ENCODE measurements at regions not wholly inside any gene's neighbourhood (a gene's known extent, or its start where the extent isn't known, plus 50 kb on each side); places are given as distances from the start of the nearest gene placed in this dataset.

DNA sequence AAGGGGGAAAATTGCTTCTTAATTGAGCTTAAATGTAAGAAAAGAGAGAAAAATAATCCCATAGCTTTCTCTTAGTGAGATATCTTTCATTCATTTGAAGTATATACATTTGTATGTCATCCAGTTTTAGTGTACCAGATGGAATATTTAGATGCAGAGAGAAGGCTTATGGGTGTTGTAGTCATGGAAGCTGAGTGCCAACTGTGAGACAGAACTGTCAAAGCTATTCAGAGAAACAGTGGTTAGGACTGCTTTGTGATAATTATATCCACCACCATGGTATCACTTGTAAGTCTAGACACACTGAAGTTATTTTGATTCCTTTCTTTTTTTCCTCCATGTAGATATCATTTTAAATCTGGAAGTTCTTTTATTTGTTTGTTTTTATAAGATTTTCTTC is 524.3 kb upstream of the EPHA7 start:
- DNase-seq (ENCODE audit: low spot score) = no peak
- Histone ChIP-seq H3K4me3 (ENCODE audit: low read depth in 1 of 3, low read length in 3 of 3) (no peak overlapping the region), H3K27ac (ENCODE audit: low read depth in 1 of 2, low read length in 2 of 2) (no peak overlapping the region), H3K4me1 (ENCODE audit: control insufficient read depth in 4 of 4, insufficient read depth in 4 of 4, low read length in 3 of 4) (no peaks in the 10 kb centered on the region), H3K36me3 (ENCODE audit: control insufficient read depth in 4 of 4, insufficient read depth in 3 of 4, low read depth in 1 of 4, low read length in 3 of 4) (no peaks in the 10 kb centered on the region), H3K27me3 (ENCODE audit: control insufficient read depth in 4 of 4, insufficient read depth in 4 of 4, low read length in 3 of 4) (no peaks in the 10 kb centered on the region), H3K9me3 (ENCODE audit: control insufficient read depth in 4 of 4, low read length in 3 of 4) (no peaks in the 10 kb centered on the region), H3K9ac (ENCODE audit: low read depth in 1 of 2, low read length in 2 of 2) (no peak overlapping the region)
- no peak for TF ChIP-seq JUND (IDR thresholded peaks at IDR 0.05)
- no peak for TF ChIP-seq RAD21 (IDR thresholded peaks at IDR 0.05)
- TF ChIP-seq, protein P1, sequence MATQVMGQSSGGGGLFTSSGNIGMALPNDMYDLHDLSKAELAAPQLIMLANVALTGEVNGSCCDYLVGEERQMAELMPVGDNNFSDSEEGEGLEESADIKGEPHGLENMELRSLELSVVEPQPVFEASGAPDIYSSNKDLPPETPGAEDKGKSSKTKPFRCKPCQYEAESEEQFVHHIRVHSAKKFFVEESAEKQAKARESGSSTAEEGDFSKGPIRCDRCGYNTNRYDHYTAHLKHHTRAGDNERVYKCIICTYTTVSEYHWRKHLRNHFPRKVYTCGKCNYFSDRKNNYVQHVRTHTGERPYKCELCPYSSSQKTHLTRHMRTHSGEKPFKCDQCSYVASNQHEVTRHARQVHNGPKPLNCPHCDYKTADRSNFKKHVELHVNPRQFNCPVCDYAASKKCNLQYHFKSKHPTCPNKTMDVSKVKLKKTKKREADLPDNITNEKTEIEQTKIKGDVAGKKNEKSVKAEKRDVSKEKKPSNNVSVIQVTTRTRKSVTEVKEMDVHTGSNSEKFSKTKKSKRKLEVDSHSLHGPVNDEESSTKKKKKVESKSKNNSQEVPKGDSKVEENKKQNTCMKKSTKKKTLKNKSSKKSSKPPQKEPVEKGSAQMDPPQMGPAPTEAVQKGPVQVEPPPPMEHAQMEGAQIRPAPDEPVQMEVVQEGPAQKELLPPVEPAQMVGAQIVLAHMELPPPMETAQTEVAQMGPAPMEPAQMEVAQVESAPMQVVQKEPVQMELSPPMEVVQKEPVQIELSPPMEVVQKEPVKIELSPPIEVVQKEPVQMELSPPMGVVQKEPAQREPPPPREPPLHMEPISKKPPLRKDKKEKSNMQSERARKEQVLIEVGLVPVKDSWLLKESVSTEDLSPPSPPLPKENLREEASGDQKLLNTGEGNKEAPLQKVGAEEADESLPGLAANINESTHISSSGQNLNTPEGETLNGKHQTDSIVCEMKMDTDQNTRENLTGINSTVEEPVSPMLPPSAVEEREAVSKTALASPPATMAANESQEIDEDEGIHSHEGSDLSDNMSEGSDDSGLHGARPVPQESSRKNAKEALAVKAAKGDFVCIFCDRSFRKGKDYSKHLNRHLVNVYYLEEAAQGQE (IDR thresholded peaks at IDR 0.05) = no peak
- no peak for TF ChIP-seq HNF4G (IDR thresholded peaks at IDR 0.05)
- TF ChIP-seq, protein P2, sequence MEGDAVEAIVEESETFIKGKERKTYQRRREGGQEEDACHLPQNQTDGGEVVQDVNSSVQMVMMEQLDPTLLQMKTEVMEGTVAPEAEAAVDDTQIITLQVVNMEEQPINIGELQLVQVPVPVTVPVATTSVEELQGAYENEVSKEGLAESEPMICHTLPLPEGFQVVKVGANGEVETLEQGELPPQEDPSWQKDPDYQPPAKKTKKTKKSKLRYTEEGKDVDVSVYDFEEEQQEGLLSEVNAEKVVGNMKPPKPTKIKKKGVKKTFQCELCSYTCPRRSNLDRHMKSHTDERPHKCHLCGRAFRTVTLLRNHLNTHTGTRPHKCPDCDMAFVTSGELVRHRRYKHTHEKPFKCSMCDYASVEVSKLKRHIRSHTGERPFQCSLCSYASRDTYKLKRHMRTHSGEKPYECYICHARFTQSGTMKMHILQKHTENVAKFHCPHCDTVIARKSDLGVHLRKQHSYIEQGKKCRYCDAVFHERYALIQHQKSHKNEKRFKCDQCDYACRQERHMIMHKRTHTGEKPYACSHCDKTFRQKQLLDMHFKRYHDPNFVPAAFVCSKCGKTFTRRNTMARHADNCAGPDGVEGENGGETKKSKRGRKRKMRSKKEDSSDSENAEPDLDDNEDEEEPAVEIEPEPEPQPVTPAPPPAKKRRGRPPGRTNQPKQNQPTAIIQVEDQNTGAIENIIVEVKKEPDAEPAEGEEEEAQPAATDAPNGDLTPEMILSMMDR (IDR thresholded peaks at IDR 0.05; ENCODE audit: low read depth, low read length, missing input control) = no peak
- TF ChIP-seq FOXA1 (IDR thresholded peaks at IDR 0.05) = no peak
- TF ChIP-seq HNF4A (conservative IDR thresholded peaks at IDR 0.05) = no peak
- TF ChIP-seq GABPA (IDR thresholded peaks at IDR 0.05 in 1 of 2, conservative IDR thresholded peaks at IDR 0.05 in 1 of 2) = no peak
- TF ChIP-seq, protein P3, sequence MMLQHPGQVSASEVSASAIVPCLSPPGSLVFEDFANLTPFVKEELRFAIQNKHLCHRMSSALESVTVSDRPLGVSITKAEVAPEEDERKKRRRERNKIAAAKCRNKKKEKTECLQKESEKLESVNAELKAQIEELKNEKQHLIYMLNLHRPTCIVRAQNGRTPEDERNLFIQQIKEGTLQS (IDR thresholded peaks at IDR 0.05) = no peak
- no peak for TF ChIP-seq NR2F2 (IDR thresholded peaks at IDR 0.05)
- no peak for TF ChIP-seq FOXA2 (IDR thresholded peaks at IDR 0.05)
- TF ChIP-seq YY1 (IDR thresholded peaks at IDR 0.05) = no peak

DNA sequence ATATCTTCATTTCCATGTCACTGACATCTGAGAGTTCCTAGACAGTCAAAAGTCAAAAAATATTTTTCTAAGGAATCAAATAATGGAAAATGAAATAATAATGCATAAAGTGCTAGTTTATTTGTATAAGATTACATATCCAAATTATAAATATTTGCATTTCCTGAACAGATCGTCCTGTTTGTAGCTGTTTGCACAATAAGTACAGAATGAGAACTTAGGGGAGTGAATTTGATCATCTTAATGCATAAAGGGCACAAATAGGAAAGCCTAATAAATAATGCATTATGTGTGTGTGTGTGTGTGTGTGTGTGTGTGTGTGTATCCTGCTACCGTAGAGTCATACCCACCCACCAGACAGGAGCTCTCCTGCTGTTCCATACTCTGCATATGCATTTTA is 521.0 kb upstream of the EPHA7 start:
- Histone ChIP-seq H3K36me3 (ENCODE audit: control insufficient read depth in 4 of 4, insufficient read depth in 3 of 4, low read depth in 1 of 4, low read length in 3 of 4) (no peaks in the 10 kb centered on the region), H3K27me3 (ENCODE audit: control insufficient read depth in 4 of 4, insufficient read depth in 4 of 4, low read length in 3 of 4) (no peaks in the 10 kb centered on the region), H3K4me3 (ENCODE audit: low read depth in 1 of 3, low read length in 3 of 3) (no peak overlapping the region), H3K4me1 (ENCODE audit: control insufficient read depth in 4 of 4, insufficient read depth in 4 of 4, low read length in 3 of 4) (no peaks in the 10 kb centered on the region), H3K9me3 (ENCODE audit: control insufficient read depth in 4 of 4, low read length in 3 of 4) (no peaks in the 10 kb centered on the region), H3K9ac (ENCODE audit: low read depth in 1 of 2, low read length in 2 of 2) (no peak overlapping the region), H3K27ac (ENCODE audit: low read depth in 1 of 2, low read length in 2 of 2) (no peak overlapping the region)
- DNase-seq (ENCODE audit: low spot score) = no peak
- WGBS = 52% methylated on average over 2 of the region's 2 CpGs
- TF ChIP-seq FOXA2 (IDR thresholded peaks at IDR 0.05) (no peak), FOXA1 (IDR thresholded peaks at IDR 0.05) (no peak), JUND (IDR thresholded peaks at IDR 0.05) (no peak), RXRA (IDR thresholded peaks at IDR 0.05) (no peak), HNF4A (conservative IDR thresholded peaks at IDR 0.05) (no peak)
- TF ChIP-seq, protein P1 (IDR thresholded peaks at IDR 0.05) = no peak
